ENCODE measurements at regions not wholly inside any gene's neighbourhood (a gene's known extent, or its start where the extent isn't known, plus 50 kb on each side); places are given as distances from the start of the nearest gene placed in this dataset.
"Not testable (repeated sequence)": the region's sequence is repeated elsewhere in the genome, so short reads cannot be mapped to it uniquely, and the experiment has no call there.

DNA sequence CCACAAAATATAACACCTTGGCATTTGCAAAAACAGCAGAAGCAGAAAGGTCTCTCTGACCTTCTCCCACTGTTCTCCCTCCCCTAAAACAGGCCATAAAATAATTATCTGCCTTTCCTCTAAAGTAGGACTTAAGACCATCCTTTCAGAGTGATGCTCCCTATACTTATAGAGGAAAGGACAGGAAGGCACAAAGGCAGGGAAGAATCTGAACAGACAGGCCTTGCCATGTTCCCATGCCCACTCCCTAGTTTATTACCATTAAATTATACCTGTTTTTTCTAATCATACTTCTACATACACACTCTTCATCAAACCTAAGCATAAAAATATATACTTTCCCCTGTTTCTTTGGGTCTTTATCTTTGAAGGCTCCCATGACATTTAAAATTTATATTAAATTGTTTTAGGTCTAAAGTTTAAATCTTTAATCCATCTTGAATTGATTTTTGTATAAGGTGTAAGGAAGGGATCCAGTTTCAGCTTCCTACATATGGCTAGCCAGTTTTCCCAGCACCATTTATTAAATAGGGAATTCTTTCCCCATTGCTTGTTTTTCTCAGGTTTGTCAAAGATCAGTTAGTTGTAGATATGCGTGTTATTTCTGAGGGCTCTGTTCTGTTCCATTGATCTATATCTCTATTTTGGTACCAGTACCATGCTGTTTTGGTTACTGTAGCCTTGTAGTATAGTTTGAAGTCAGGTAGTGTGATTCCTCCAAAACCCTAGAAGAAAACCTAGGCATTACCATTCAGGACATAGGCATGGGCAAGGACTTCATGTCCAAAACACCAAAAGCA, 755.8 kb upstream of the ADGRB3 start:
- DNase-seq (ENCODE audit: low read depth in 2 of 2): not testable (repeated sequence)

DNA sequence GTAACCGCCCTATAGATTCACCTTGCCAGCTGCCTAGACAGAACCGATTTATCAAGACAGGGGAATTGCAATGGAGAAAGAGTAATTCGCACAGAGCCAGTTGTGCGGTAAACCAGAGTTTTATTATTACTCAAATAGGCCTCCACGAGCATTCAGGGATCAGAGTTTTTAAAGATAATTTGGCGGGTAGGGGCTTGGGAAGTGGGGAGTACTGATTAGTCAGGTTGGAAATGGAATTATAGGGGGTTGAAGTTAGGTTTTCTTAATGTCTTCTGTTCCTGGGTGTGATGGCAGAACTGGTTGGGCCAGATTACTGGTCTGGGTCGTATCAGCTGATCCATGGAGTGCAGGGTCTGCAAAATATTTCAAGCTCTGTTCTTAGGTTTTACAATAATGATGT, 756.9 kb upstream of the ADGRB3 start:
- not testable (repeated sequence) for DNase-seq (ENCODE audit: low read depth in 2 of 2)

DNA sequence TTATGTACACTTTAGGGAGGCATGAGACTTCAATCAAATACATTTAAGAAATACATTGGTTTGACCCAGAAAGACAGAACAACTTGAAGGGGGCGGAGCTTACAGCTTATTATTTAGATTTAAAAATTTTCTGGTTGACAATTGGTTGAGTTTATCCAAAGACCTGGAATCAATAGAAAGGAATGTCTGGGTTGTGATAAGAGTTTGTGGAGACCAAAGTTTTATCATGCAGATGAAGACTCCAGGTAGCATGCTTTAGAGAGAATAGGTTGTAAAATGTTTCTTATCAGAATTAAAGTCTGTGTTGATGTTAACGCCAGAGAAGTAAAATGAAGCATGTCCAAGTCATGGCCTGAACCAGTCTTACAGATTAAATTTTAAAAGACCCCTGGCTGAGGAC, 757.8 kb upstream of the ADGRB3 start:
- DNase-seq (ENCODE audit: low read depth in 2 of 2): no peak

DNA sequence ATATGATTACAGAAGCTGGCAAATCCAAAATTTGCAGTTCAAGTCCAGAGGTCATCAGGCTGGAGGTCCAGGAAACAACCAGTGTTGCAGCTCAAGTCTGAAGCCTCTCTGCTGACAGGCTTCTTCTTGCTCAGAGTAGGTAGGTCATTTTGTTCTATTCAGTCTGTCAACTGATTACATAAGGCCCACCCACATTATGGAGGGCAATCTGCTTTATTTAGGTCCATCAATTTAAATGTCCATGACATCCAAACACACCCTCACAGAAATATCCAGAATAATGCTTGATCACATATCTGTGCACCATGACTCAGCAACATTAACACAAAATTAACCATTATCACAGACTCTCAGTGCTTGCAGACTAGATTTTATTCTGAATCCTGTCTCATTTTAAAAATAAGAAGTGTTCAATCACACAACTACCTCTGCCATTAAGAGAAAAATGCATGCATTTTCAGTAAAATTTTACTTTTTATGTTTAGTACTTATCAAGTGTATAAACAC, 759.2 kb upstream of the ADGRB3 start:
- no peak for DNase-seq (ENCODE audit: low read depth in 2 of 2)

DNA sequence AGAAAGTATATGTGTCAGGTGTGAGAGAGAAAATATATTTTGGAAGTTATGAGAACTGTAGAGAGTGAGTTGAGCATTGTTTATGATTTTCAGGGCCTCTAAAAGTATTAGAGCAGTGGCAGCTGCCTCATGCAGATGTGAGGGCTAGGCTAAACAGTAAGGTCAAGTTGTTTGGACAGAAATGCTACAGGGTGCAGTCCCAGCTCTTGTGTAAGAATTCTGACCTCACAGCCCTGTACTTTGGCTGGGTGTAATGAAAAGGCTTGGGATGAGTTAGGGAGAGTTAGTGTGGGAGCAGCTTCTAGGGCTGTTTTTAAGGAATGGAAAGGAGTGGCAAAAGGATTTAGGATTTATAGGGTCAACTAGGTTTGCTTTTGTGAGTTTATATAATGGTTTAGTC, 764.8 kb upstream of the ADGRB3 start:
- no peak for DNase-seq (ENCODE audit: low read depth in 2 of 2)

DNA sequence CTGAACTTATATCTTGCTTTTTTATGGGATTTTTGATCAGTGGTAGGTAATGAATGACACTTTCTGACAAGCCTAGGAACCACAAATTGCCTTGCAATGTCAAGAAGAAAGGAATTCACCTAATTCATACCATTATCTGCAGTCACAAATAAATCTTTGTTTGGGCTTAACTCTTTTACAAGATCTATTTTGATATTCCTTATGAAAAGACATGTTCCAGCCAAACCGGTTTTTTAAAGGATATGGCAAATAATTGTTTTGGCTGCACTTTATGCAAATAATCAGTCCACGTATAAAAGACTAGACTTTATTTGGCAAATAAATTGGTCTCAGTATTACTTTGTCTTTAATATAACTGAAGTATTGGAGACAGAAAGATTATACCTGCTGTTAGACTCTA, 771.7 kb upstream of the ADGRB3 start:
- no peak for DNase-seq (ENCODE audit: low read depth in 2 of 2)

DNA sequence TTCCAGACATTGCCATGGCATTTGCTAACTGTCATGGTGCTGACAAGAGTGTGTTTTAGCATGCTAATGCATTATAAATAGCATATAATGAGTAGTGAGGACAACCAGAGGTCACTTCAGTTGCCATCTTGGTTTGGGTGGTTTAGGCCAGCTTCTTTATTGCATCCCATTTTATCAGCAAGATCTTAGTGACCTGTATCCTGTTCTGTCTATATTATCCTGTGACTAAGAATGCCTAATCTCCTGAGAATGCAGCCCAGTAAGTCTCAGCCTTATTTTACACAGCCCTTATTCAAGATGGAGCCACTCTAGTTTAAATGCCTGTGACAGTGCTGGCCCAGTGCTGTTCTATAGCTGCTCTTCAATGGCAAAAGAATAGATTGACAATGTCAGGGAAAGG, 781.0 kb upstream of the ADGRB3 start:
- no peak for DNase-seq (ENCODE audit: low read depth in 2 of 2)

DNA sequence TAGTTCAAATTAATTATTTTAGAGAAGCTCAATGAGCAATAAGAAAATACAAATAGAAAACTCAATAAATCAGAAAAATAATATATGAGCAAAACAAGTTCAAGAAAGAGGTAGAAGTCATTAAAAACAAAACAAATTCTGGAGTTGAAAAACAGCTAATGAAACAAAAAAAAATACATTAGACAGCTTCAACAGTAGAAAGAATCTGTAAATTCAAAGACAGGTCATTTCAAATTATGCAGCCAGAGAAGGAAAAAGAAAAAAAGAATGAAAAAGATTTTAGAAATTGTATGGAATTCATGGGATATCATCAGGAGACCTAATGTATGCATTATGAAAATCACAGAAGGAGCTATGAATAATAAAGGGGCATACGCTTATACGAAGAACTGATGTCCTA, 795.3 kb upstream of the ADGRB3 start:
- DNase-seq (ENCODE audit: low read depth in 2 of 2): no peak

DNA sequence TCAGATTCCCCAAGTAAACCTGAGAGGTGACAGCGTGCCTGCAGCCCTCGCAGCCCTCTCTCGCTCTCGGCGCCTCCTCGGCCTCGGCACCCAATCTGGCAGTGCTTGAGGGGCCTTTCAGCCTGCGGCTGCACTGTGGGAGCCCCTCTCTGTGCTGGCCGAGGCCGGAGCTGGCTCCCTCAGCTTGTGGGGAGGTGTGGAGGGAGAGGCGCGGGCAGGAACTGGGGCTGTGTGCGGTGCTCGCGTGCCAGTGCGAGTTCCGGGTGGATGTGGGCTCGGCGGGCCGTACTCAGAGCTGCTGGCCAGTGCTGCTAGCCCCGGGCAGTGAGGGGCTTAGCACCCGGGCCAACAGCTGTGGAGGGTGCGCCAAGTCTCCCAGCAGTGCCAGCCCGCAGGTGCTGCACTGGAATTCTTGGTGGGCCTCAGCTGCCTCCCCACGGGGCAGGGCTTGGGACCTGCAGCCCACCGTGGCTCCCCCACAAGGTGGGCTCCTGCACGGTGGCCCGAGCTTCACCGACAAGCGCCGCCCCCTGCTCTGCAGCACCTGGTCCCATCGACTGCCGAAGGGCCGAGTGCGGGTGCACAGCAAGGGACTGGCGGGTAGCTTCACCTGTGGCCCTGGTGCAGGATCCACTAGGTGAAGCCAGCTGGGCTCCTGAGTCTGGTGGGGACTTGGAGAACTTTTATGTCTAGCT, 809.7 kb upstream of the ADGRB3 start:
- no peak for DNase-seq (ENCODE audit: low read depth in 2 of 2)

DNA sequence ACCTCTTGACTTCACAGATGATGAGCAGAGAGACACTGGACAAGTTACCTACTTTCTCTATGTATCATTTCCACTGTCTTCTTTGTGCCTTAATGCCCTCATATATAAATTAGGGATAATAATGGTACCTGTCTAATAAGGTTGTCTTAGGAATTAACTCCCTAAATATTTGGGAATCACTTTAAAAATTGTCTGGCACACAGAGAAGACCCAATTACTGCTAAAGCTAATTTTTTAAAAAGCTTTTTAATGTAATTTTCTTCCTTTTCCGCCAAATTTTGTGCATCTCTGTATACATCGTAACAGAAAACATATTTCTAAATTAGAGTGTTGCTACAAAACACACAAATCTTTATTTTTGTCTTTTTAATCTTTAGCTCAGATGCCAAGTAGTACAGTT, 816.8 kb upstream of the ADGRB3 start:
- DNase-seq (ENCODE audit: low read depth in 2 of 2): no peak

DNA sequence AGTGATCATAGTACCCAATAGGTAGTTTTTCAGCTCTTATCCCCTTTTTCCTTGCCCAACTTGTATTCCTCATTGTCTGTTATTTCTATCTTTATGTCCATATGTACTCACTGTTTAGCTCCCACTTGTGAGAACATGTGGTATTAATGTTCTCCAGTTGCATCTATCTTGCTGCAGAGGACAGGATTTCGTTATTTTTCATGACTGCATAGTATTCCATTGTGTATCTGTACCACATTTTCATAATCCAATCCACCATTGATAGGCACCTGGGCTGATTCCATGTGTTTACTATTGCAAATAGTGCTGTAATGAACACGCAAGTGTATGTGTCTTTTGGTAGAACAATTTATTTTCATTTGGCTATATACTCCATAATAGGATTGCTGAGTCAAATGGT, 819.5 kb upstream of the ADGRB3 start:
- no peak for DNase-seq (ENCODE audit: low read depth in 2 of 2)

DNA sequence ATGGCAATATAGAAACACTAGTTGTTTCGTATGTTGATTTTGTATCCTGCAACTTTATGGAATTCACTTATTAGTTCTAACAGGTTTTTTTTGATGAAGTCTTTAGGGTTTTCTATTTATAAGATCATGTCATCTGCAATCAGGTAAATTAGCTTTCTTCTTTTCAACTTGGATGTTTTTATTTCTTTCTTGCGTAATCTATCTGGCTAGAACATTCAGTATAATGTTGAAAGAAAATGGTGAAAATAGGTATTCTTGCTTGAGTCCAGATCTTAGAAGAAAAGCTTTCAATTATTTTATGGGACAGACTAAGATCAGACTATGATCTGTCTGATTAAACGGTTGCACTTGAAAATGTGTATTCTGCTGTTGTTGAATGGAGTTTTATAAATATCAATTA, 820.8 kb upstream of the ADGRB3 start:
- DNase-seq (ENCODE audit: low read depth in 2 of 2): no peak

DNA sequence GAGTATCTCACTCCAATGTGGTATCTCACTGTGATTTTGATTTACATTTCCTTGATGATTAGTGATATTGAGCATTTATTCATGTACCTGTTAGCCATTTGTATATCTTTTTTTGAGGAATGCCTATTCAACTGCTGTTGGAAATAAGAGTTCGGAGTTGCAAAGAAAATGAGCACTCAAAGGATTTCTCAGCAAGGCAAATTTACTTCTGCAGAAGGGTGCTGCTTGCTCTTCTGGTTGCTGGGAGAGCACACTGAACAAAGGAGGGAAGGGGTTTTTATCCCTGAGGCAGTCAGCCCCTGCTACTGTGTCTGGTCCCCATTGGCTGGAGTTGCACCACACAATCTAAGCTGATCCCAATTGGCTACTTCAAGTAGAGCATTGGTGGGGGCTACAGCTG, 822.4 kb upstream of the ADGRB3 start:
- no peak for DNase-seq (ENCODE audit: low read depth in 2 of 2)

DNA sequence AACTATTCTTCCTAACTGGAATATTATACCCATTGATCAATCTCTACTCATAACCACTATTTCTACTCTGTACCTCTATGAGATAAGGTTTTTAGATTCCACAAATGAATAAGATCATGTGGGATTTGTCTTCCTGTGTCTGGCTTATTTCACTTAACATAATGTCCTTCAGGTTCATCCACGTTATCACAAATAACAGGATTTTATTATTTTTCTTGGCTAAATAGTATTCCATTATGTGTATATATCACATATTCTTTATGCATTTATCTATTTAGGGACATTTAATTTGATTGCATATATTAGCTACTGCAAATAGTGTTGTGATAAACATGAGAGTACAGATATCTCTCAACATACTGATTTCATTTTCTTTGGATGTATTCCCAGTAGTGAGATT, 823.0 kb upstream of the ADGRB3 start:
- no peak for DNase-seq (ENCODE audit: low read depth in 2 of 2)

DNA sequence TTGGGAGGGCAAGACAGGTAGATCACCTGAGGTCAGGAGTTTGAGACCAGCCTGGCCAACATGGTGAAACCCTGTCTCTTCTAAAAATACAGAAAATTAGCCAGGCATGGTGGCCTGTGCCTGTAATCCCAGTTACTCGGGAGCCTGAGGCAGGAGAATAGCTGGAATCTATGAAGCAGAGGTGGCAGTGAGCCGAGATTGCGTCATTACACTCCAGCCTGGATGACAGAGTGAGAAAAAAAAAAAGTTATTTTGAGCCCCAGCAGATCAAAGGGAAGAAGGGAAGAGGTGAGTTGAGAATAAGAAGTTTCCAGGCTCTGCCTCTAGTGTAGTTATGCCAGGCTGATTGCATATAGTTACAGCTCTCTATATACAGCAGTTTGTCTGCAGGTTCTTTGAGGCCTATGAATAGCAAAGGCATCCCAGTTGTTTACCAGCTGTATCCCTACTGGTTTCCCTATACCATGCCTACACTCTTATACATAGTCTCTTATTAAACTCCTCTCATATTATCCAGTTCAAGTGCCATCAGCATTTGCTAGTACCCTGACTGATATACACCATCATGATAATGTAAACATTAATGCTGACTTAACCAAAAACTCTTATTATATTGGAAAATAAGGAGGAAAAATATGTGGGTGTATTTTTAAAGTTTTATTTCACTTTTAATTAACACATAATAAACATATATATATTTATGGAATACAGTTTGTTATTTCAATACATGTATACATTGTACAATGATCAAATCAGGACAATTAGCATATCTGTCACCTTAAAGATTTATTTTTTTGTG, 823.6 kb upstream of the ADGRB3 start:
- no peak for DNase-seq (ENCODE audit: low read depth in 2 of 2)

DNA sequence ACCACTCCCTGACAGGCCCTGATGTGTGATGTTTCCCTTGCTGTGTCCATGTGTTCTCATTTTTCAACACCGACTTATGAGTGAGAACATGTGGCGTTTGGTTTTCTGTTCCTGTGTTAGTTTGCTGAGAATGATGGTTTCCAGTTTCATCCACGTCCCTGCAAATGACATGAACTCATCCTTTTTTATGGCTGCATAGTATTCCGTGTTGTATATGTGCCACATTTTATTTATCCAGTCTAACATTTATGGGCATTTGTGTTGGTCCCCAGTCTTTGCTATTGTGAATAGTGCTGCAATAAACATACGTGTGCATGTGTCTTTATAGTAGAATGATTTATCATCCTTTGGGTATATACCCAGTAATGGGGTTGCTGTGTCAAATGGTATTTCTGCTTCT, 830.3 kb upstream of the ADGRB3 start:
- DNase-seq (ENCODE audit: low read depth in 2 of 2): not testable (repeated sequence)

DNA sequence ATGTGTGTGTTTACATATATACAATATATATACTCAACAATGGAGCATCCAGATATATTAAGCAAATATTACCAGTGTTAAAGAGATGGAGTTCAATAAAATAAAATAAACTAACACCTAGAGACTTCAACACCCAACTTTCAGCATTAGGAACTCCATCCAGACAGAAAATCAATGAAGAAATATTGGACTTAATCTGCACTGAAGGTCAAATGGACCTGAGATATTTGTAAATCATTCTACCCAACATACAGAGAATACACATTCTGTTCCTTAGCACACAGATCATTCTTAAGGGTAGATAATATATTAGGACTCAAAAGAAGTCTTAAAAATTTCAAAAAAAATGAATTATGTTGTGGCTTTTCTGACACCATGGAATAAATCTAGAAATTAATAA, 832.3 kb upstream of the ADGRB3 start:
- DNase-seq (ENCODE audit: low read depth in 2 of 2): no peak

DNA sequence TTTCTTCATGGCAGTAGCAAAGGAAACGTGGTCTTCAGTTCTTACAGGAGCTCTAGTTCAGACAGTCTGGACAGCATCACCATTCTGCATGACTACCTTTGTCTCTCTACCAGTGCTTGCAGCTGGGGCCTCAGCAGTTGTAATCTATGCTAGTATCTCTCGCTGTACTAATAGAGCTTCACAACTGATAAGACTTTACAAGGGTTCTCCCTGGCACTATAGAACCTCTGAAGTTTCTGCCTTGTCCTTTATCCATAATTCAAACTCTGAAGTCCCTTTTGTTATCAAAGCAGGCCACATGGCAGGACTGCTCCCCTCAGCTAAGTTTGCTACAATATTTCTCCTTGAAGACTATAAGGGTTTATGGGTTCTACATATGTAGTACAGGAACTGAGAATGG, 842.1 kb upstream of the ADGRB3 start:
- DNase-seq (ENCODE audit: low read depth in 2 of 2): no peak

DNA sequence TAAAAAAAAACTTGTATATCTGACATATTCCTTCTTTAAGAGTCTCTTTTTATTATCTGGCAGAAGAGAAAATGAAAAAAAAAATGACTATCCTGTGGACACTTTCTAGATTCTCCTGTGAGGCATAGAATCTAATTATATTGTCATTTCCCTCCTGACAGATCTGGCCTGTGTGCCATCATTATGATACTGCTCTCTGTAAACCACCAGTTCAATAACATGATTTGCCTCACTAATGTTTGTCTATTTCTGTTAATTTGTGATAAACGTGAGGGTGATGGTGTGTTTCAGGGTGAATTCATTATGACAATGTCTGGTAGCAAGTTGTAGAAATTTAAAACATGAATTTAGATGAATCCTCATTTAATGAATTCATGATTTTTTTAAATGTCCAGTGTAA, 844.5 kb upstream of the ADGRB3 start:
- no peak for DNase-seq (ENCODE audit: low read depth in 2 of 2)

DNA sequence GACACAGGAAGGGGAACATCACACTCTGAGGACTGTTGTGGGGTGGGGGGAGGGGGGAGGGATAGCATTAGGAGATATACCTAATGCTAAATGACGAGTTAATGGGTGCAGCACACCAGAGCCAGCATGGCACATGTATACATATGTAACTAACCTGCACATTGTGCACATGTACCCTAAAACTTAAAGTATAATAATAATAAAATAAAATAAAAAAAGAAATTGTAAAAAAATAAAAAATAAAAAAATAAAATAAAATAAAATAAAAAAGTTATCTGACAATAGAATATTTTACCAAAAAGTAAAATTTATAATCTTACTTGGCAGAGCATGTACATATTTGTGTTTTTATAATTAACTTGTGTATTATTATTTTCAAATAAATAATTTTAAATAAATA, 848.0 kb upstream of the ADGRB3 start:
- DNase-seq (ENCODE audit: low read depth in 2 of 2): not testable (repeated sequence)

DNA sequence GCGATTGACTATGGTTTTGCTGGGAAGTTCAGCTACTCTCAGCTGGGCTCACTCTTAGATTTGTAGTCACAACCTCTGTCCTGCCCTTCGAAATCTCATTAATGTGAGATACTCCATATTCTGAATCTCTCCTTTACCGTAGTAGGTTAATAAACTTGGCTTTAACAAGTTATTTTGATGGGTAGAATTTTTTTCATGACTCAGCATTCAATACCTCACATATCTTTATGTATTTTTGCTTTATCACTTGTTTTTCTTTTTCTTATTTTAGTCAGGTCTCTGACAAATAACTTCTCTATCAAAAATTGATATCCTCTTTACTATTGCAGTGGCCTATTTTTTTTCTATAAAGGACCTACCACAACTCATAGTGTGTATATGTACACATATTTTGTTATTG, 855.2 kb upstream of the ADGRB3 start:
- no peak for DNase-seq (ENCODE audit: low read depth in 2 of 2)

DNA sequence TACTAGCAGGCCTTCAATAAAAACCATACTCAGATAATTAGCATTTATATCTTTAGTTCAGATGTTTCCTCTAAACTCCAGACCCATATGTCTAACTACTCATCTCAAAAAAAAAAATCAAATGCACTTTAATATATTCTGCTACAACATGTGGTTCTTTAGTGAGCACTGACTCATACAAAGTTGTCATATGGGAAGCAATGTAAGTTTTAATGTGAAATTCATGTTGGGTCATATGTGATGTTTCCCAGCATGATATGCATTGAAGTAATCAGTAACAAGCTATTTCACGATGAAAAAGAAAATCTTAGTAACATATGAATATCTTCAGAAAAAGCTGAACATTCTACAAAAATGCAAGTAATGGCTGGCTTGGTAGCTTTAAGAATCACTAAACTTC, 859.7 kb upstream of the ADGRB3 start:
- DNase-seq (ENCODE audit: low read depth in 2 of 2): no peak

DNA sequence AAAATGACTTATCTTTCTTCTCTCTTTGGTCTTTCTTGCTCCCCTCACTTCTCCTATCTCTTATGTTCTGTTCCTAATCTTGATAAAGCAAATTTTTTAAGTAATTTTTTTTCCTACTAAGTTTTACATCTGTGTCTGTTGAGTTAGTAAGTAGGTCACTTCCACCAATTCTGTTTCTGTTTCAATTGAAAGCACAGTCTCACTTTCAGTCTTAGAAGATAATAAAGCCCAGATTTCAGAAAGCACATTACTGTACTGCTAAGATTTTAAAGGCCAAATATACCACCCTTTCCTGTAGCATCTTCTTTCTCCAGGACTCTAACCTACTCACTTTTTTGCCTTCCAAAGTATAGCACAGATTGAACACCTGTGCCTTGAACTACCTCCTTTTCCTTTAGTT, 866.1 kb upstream of the ADGRB3 start:
- no peak for DNase-seq (ENCODE audit: low read depth in 2 of 2)
